ENCODE measurements at regions not wholly inside any gene's neighbourhood (a gene's known extent, or its start where the extent isn't known, plus 50 kb on each side); places are given as distances from the start of the nearest gene placed in this dataset.

GRCh38 chr5:107786424-107786823 lies 115.7 kb upstream of the EFNA5 start:
- DNase-seq (ENCODE audit: low spot score) (no peak), ATAC-seq (no peak)
- Mint-ChIP-seq H3K27me3 (ENCODE audit: low read depth) (no peaks in the 10 kb centered on the region), H3K9me3 (peaks cover 18% of the 10 kb centered on the region), H3K36me3 (peaks cover 6% of the 10 kb centered on the region), H3K27ac (no peak overlapping the region), H3K4me3 (no peak overlapping the region), H3K4me1 (no peaks in the 10 kb centered on the region)
- TF ChIP-seq, protein P1, sequence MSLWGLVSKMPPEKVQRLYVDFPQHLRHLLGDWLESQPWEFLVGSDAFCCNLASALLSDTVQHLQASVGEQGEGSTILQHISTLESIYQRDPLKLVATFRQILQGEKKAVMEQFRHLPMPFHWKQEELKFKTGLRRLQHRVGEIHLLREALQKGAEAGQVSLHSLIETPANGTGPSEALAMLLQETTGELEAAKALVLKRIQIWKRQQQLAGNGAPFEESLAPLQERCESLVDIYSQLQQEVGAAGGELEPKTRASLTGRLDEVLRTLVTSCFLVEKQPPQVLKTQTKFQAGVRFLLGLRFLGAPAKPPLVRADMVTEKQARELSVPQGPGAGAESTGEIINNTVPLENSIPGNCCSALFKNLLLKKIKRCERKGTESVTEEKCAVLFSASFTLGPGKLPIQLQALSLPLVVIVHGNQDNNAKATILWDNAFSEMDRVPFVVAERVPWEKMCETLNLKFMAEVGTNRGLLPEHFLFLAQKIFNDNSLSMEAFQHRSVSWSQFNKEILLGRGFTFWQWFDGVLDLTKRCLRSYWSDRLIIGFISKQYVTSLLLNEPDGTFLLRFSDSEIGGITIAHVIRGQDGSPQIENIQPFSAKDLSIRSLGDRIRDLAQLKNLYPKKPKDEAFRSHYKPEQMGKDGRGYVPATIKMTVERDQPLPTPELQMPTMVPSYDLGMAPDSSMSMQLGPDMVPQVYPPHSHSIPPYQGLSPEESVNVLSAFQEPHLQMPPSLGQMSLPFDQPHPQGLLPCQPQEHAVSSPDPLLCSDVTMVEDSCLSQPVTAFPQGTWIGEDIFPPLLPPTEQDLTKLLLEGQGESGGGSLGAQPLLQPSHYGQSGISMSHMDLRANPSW (CRISPR knock-in tag; conservative IDR thresholded peaks at IDR 0.05; ENCODE audit: low read depth), result no peak
- TF ChIP-seq, protein P2, sequence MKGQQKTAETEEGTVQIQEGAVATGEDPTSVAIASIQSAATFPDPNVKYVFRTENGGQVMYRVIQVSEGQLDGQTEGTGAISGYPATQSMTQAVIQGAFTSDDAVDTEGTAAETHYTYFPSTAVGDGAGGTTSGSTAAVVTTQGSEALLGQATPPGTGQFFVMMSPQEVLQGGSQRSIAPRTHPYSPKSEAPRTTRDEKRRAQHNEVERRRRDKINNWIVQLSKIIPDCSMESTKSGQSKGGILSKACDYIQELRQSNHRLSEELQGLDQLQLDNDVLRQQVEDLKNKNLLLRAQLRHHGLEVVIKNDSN (CRISPR knock-in tag; IDR thresholded peaks at IDR 0.05), result no peak
- TF ChIP-seq TCF7 (CRISPR knock-in tag; IDR thresholded peaks at IDR 0.05; ENCODE audit: low read depth), result no peak
- TF ChIP-seq, protein P3, sequence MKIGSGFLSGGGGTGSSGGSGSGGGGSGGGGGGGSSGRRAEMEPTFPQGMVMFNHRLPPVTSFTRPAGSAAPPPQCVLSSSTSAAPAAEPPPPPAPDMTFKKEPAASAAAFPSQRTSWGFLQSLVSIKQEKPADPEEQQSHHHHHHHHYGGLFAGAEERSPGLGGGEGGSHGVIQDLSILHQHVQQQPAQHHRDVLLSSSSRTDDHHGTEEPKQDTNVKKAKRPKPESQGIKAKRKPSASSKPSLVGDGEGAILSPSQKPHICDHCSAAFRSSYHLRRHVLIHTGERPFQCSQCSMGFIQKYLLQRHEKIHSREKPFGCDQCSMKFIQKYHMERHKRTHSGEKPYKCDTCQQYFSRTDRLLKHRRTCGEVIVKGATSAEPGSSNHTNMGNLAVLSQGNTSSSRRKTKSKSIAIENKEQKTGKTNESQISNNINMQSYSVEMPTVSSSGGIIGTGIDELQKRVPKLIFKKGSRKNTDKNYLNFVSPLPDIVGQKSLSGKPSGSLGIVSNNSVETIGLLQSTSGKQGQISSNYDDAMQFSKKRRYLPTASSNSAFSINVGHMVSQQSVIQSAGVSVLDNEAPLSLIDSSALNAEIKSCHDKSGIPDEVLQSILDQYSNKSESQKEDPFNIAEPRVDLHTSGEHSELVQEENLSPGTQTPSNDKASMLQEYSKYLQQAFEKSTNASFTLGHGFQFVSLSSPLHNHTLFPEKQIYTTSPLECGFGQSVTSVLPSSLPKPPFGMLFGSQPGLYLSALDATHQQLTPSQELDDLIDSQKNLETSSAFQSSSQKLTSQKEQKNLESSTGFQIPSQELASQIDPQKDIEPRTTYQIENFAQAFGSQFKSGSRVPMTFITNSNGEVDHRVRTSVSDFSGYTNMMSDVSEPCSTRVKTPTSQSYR (CRISPR knock-in tag; IDR thresholded peaks at IDR 0.05), result no peak
- TF ChIP-seq, protein P4, sequence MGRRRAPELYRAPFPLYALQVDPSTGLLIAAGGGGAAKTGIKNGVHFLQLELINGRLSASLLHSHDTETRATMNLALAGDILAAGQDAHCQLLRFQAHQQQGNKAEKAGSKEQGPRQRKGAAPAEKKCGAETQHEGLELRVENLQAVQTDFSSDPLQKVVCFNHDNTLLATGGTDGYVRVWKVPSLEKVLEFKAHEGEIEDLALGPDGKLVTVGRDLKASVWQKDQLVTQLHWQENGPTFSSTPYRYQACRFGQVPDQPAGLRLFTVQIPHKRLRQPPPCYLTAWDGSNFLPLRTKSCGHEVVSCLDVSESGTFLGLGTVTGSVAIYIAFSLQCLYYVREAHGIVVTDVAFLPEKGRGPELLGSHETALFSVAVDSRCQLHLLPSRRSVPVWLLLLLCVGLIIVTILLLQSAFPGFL (CRISPR knock-in tag; IDR thresholded peaks at IDR 0.05; ENCODE audit: borderline replicate concordance), result no peak
- no peak for TF ChIP-seq FOXP1 (CRISPR knock-in tag; IDR thresholded peaks at IDR 0.05; ENCODE audit: borderline replicate concordance)
- TF ChIP-seq ATF2 (CRISPR knock-in tag; IDR thresholded peaks at IDR 0.05; ENCODE audit: borderline replicate concordance, low read depth), result no peak
- TF ChIP-seq CBFB (CRISPR knock-in tag; IDR thresholded peaks at IDR 0.05; ENCODE audit: low read depth), result no peak
- no peak for TF ChIP-seq ZNF219 (CRISPR knock-in tag; IDR thresholded peaks at IDR 0.05; ENCODE audit: borderline replicate concordance)
- TF ChIP-seq CREB1 (CRISPR knock-in tag; IDR thresholded peaks at IDR 0.05), result no peak
- no peak for TF ChIP-seq NR3C1 (CRISPR knock-in tag; conservative IDR thresholded peaks at IDR 0.05; ENCODE audit: low read depth)
- TF ChIP-seq KAT7 (CRISPR knock-in tag; IDR thresholded peaks at IDR 0.05; ENCODE audit: borderline replicate concordance), result no peak
- CTCF ChIA-PET, result no interaction called here
- POLR2A ChIA-PET, result no interaction called here

DNA sequence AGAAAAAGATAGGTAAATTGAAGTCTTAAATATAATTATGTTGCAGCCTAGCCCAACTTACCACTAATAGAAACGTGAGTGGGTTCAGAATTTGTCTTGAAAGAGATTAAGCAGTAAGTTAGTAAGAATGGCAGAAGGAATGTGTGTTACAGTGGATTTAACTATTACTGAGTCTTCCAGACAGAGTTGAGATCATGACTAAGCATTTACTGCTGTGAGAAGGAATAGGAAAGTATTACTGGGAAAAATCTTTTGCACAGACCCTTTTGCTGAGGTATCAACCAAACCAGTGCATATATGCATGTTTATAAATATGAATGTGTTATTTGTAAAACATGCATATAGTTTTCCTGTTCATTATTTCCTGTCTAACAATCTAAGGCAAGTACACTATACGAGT lies 112.8 kb upstream of the EFNA5 start:
- peaks cover 21% of the 10 kb centered on the region for H3K9me3 Mint-ChIP-seq
- ChIA-PET POLR2A (no interaction called here), CTCF (no interaction called here)
- H3K36me3 Mint-ChIP-seq, result peaks cover 14% of the 10 kb centered on the region
- no peaks in the 10 kb centered on the region for H3K27me3 Mint-ChIP-seq (ENCODE audit: low read depth)
- DNase-seq (ENCODE audit: low spot score), result no peak
- ATAC-seq, result no peak
- H3K4me3 Mint-ChIP-seq, result no peak overlapping the region
- H3K4me1 Mint-ChIP-seq, result no peaks in the 10 kb centered on the region
- H3K27ac Mint-ChIP-seq, result no peak overlapping the region
- TF ChIP-seq, protein P5, sequence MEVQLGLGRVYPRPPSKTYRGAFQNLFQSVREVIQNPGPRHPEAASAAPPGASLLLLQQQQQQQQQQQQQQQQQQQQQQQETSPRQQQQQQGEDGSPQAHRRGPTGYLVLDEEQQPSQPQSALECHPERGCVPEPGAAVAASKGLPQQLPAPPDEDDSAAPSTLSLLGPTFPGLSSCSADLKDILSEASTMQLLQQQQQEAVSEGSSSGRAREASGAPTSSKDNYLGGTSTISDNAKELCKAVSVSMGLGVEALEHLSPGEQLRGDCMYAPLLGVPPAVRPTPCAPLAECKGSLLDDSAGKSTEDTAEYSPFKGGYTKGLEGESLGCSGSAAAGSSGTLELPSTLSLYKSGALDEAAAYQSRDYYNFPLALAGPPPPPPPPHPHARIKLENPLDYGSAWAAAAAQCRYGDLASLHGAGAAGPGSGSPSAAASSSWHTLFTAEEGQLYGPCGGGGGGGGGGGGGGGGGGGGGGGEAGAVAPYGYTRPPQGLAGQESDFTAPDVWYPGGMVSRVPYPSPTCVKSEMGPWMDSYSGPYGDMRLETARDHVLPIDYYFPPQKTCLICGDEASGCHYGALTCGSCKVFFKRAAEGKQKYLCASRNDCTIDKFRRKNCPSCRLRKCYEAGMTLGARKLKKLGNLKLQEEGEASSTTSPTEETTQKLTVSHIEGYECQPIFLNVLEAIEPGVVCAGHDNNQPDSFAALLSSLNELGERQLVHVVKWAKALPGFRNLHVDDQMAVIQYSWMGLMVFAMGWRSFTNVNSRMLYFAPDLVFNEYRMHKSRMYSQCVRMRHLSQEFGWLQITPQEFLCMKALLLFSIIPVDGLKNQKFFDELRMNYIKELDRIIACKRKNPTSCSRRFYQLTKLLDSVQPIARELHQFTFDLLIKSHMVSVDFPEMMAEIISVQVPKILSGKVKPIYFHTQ (CRISPR knock-in tag; IDR thresholded peaks at IDR 0.05), result no peak
- TF ChIP-seq, protein P6, sequence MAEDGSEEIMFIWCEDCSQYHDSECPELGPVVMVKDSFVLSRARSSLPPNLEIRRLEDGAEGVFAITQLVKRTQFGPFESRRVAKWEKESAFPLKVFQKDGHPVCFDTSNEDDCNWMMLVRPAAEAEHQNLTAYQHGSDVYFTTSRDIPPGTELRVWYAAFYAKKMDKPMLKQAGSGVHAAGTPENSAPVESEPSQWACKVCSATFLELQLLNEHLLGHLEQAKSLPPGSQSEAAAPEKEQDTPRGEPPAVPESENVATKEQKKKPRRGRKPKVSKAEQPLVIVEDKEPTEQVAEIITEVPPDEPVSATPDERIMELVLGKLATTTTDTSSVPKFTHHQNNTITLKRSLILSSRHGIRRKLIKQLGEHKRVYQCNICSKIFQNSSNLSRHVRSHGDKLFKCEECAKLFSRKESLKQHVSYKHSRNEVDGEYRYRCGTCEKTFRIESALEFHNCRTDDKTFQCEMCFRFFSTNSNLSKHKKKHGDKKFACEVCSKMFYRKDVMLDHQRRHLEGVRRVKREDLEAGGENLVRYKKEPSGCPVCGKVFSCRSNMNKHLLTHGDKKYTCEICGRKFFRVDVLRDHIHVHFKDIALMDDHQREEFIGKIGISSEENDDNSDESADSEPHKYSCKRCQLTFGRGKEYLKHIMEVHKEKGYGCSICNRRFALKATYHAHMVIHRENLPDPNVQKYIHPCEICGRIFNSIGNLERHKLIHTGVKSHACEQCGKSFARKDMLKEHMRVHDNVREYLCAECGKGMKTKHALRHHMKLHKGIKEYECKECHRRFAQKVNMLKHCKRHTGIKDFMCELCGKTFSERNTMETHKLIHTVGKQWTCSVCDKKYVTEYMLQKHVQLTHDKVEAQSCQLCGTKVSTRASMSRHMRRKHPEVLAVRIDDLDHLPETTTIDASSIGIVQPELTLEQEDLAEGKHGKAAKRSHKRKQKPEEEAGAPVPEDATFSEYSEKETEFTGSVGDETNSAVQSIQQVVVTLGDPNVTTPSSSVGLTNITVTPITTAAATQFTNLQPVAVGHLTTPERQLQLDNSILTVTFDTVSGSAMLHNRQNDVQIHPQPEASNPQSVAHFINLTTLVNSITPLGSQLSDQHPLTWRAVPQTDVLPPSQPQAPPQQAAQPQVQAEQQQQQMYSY (CRISPR knock-in tag; IDR thresholded peaks at IDR 0.05), result no peak
- TF ChIP-seq NFYB (CRISPR knock-in tag; conservative IDR thresholded peaks at IDR 0.05; ENCODE audit: low read depth) (no peak), SMAD3 (CRISPR knock-in tag; IDR thresholded peaks at IDR 0.05; ENCODE audit: borderline replicate concordance) (no peak), EMX1 (CRISPR knock-in tag; IDR thresholded peaks at IDR 0.05) (no peak), CBFB (CRISPR knock-in tag; IDR thresholded peaks at IDR 0.05; ENCODE audit: low read depth) (no peak), TEAD4 (CRISPR knock-in tag; IDR thresholded peaks at IDR 0.05) (no peak)
- TF ChIP-seq, protein P7, sequence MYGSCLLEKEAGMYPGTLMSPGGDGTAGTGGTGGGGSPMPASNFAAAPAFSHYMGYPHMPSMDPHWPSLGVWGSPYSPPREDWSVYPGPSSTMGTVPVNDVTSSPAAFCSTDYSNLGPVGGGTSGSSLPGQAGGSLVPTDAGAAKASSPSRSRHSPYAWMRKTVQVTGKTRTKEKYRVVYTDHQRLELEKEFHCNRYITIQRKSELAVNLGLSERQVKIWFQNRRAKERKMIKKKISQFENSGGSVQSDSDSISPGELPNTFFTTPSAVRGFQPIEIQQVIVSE (CRISPR knock-in tag; IDR thresholded peaks at IDR 0.05; ENCODE audit: borderline replicate concordance), result no peak

Measured in WTC11 (cell line).